GM19452 (cell line): ENCODE measurements at regions not wholly inside any gene's neighbourhood (a gene's known extent, or its start where the extent isn't known, plus 50 kb on each side); places are given as distances from the start of the nearest gene placed in this dataset.

Source experiments
- ATAC-seq: cut with Tn5 transposase; IDR thresholded peaks from one replicate; pipeline ENCODE4 v1.9.1; 2021; ENCODE audit not compliant: unreplicated experiment

DNA sequence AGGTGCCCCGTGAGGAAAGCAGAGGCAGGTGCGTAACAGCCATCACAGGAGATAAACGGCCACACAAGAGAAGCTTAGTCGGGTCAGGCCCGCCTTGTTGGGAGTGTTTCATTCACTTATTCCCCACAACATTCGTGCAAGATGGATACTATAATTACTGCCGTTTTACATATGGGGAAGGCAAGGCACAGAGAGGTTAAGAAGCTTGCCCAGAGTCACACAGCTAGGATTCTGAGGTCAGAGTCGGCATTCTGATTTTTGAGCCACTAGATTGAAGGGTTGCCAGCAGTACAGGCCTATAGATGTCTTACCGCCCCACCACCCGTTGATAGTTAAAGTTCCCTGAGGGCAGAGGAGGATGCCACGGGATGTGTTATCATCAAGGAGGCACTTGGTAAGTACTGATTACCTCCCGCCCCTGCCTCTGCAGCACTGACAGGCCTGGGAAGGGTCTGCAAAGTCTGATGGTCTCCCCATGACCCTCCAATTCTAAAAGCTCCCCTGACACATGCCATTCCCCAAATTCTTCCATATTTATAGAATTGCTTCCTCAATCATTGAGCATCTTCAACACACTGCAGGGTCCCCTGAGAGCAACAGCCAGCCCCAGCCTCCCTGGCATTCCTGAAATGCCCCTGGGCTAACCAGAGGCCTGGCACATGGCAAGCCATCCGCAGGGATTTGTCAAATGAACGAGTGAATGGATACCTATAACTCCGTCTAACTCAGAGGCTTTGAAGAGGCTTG, 74.7 kb upstream of the CLDN14 start:
- ATAC-seq, result no peak

GRCh38 chr21:36555199-36555800, 75.4 kb upstream of the CLDN14 start:
- ATAC-seq, result no peak

- ATAC-seq, result no peak
These were observed 77.4 kb upstream of the CLDN14 start for GRCh38 chr21:36557316-36557715.

DNA sequence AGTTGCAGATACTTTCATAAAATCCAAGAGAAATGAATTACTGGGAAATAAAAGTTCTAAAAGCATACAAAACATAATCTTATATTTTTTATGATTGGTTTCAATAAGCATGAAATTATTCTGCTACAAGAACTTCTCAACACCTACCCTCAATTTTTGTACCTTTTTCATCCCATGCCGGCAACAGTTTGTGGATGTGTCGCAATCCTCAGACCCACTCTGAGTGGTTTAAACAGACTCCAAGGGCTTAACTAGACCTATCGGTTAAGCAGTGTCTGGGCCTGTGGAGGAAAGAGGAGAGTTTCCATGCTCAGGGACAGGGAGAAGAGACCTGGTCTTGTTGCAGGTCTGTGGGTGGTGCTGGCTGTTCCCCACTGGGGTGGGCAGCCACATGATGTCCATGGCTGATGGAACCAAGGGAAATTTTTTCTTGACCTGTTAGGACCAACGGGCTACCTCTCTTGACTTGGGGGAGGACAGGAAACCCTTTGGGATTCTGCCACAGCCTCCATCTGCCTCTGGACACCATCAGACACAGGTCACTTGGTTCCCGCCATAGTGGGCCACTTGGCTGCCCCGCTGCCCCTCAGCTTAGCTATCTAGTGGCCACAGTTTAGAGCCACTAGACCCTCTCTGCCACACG, 81.1 kb upstream of the CLDN14 start:
- no peak for ATAC-seq

DNA sequence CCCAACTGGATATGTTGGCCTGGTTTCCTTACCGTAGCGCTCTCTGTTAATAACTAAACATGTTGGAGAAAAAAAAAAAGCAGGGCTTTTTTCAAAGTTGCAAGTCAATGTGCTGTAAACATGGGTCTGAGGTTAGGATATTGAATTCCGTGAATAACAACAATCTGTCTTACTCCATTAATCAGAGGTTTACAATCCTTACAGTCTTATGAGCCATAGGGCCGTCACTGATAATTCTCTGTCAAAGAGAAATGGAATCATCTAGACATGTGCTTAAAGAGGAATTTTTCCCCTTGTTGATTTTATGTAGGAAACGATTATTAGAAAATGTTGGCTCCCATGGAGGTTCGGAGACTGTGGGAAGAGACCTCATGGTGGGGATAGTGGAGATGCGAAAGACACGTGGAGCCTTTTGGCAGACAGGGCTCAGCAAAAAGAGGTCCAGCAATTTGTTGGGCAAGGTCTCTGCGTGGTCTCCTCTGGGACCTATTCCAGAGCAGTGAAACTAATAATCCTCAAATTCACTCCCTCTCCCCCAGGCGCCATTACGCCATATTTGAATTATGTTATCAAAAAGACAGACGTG, 83.5 kb upstream of the CLDN14 start:
- no peak for ATAC-seq

DNA sequence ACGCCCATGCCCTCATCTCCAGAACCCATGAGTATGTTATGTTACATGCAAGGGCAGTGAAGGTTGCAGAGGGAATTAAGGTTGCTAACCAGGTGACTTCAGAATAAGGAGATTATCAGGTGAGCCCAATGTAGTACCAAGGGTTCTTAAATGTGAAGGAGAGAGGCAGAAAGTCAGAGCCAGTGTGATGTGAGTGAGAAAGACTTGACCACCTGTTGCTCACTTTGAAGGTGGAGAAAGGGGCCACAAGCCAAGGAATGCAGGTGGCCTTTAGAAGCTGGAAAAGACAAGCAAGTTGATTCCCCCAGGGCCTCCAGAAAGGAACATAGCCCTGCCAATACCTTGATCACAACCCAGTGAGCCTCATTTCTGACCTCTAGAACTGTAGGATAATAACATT, 84.7 kb upstream of the CLDN14 start:
- ATAC-seq, result no peak

DNA sequence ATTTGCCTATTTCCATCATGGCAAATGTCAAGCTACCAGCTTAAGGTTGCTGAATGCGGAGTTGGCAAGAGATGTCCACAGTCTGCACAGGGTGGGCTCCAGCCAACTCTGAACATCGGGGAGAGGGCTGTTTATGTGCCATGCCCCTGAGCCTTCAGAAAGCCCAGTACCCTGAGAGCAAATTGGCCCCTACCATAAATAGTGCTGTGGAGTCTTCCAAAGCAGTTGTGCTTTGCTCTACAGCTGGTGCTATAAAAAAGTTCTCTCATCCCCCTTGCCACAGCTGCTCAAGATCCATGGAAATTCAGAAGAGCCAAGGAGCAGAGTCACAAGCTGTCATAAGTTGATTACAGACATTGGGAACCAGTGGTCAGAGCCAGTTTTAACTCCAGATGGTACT, 85.6 kb upstream of the CLDN14 start:
- no peak for ATAC-seq

DNA sequence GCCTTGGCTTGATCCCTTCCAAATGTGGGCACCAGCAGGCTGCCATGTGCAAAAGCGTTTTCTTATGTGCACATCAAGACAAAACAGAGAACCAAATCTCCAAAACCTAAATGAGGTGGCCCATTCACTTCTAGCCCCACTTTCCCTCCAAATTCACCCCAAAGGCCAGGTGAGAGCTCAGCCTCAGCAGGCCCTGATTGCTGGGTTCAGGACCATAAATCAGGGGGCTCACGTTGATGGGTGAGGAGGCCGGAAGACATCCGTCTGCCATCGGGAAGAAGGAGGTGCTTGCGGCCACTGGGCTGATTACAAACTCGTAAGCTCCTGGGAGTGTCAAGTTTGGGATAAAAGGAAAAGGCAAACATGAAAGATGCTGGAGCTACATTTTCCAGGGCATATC, 86.7 kb upstream of the CLDN14 start:
- no peak for ATAC-seq

GRCh38 chr21:36567216-36567885, 87.4 kb upstream of the CLDN14 start:
- no peak for ATAC-seq

DNA sequence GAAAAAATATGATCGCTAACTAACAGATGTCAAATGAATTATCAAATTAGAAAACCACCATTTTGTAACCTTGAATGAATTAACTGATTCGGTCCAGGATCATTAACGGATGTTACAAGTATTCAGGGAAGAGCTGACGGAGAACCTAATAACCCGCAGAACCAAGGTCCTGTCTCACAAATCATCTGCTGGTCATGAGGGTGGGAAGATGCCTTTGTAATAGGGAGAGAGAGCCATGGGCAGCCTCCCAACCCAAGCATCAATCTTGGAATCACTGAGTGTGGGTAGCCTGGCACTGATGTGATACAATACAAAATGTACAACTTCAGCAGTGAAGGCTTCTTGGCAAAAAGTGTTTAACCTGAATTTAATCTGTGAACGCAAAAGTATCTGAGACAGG, 89.6 kb upstream of the CLDN14 start:
- ATAC-seq, result no peak

DNA sequence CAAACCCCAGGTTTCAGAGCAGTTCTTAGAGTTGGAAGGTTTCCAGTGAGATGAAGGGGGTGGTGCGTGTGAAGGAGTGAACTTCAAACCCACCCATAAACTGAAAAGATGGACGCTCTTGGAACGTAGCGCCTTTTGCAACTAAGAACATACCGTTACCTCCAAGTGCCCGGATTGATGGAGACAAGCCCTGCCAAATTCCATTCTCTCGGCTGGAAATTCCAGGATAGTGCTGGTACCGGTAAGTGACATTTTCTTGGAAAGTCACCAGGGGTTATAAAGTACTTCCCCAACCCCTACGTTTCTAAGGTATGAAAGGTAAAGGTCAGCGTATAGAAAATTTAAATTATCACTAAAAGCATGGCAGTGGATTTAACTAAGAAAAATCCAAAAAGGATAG, 91.6 kb upstream of the CLDN14 start:
- no peak for ATAC-seq

DNA sequence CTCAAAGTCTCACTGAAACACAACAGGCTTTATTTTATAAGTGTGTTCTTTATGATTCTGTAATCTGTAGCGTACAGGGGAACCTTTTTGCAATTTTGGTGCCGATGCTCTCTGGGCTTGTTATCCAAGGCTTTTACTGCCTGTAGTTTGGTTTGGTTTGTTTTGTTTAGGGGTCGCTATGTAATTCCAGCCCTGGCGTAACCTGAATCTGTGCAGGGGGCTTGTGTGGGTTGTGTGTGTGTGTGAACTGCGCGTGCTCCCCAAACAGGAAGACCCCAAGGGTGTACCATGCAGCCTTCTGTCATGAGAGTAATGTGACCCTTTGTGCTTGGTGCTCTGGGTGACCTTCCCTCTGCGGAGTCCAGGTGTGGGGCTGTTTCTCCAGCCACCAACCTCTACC, 92.1 kb upstream of the CLDN14 start:
- no peak for ATAC-seq

GRCh38 chr21:36575306-36575705, 95.4 kb upstream of the CLDN14 start:
- ATAC-seq, result no peak

GRCh38 chr21:36576441-36576840, 96.5 kb upstream of the CLDN14 start:
- no peak for ATAC-seq

- no peak for ATAC-seq
These were observed 100.0 kb upstream of the CLDN14 start for GRCh38 chr21:36579898-36580297.

- no peak for ATAC-seq
These were observed 102.3 kb upstream of the CLDN14 start for GRCh38 chr21:36582271-36582670.

- ATAC-seq, result no peak
These were observed 103.7 kb upstream of the CLDN14 start for GRCh38 chr21:36583591-36583990.

DNA sequence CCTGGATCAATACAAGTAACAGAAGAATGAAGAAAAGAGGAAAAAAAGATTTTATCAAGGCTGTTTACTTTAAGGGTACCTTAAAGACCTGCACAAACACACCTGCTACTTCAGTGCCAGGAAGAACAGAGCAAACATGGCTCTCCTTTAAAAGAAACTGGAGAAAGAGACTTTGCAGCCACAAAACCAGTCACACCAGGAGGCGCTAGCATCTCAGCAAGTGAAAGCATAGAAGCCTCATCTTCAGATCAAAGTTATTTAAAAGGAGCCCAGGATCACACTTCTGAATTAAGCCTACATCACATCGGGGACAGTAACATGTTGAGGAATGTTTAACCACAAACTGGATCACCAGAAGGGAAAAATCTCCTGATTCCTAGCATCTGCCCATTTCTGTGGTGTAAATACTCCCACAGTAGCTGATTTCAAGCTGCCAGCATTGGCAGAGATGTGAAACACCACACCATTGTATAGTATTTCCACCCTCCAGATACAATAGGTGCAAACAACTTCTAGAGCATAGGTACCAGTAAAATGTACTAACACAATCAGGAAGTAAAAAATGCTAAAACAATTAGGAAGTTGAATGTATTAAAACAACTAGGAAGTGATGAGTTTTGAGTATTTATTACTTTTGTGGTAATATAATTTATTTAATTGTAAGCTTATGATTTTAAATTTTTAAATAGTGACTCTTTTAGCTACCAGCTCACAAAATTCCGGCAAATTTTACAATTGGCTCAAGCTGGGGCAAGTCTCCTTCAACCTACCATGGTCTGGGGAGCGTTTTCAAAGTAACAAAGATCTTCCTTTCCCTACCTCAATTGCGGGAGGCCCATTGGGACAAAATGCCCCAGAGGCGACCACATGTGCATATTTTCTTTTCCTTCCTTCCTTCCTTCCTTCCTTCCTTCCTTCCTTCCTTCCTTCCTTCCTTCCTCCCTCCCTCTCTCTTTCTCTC, 105.3 kb upstream of the CLDN14 start:
- no peak for ATAC-seq

- no peak for ATAC-seq
These were observed 107.5 kb upstream of the CLDN14 start for GRCh38 chr21:36587388-36587787.

DNA sequence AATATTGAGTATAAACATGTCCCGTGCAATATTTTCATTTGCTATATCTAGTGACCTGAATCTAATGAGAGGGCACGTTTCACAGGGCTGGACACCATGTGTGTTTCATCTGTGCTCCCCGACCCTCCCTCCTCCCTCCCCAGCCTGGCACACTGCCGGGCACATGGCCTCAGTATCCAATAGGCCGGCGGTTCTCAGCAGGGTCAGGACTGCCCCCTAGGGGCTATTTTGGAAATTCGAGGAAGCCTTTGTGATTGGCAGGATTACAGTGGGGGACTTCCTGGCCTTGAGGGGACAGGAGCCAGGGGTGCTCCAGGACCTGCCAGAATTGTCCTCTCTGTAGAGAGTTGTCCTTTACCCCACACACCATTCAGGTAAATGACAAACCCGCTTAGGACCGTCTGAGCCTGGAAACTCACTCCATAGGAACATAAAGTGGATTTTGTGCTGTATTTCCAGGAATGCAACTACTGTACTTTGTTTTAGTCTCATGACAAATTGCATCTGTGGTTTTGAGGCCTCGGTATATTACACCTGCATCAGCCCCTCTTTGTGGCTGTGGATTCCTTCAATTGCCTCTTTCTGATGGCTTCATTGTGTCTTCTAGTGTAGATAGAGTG, 109.5 kb upstream of the SIM2 start:
- ATAC-seq, result no peak
